Jurkat, Clone E6-1 (cell line): ENCODE measurements at regions not wholly inside any gene's neighbourhood (a gene's known extent, or its start where the extent isn't known, plus 50 kb on each side); places are given as distances from the start of the nearest gene placed in this dataset.
"Not testable (repeated sequence)": the region's sequence is repeated elsewhere in the genome, so short reads cannot be mapped to it uniquely, and the experiment has no call there.

Source experiments
- DNase-seq: peaks from one replicate; pipeline ENCODE4 v3.0.0-alpha.2; 2011; ENCODE audit warnings: low read depth, low spot score
- H3K4me3 ChIP-seq: 2 replicates; pipeline ENCODE4 v1.5.1; 2011; ENCODE audit warnings: mild to moderate bottlenecking, low read length, control low read depth, moderate library complexity

DNA sequence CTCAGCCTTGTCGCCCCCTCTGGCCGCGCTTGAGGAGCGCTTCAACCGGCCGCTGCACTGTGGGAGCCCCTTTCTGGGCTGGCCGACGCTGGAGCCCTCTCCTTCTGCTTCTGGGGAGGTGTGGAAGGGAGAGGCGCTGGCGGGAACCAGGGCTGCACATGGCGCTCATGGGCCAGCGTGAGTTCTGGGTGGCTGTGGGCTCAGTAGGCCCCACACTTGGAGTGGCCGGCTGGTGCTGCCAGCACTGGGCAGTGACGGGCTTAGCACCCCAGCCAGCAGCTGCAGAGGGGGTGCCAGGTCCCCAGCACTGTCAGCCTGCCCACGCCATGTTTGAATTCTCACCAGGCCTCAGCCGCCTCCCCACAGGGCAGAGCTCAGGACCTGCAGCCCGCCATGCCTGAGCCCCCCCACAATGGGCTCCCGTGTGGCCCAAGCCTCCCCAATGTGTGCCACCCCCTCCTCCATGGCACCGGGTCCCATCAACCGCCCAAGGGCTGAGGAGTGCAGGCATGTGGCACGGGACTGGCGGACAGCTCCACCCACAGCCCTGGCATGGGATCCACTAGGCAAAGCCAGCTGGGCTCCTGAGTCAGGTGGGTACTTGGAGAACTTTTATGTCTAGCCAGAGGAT, 615.2 kb downstream of the TRIML1 start:
- no peak overlapping the region for H3K4me3 ChIP-seq
- no peak for DNase-seq

DNA sequence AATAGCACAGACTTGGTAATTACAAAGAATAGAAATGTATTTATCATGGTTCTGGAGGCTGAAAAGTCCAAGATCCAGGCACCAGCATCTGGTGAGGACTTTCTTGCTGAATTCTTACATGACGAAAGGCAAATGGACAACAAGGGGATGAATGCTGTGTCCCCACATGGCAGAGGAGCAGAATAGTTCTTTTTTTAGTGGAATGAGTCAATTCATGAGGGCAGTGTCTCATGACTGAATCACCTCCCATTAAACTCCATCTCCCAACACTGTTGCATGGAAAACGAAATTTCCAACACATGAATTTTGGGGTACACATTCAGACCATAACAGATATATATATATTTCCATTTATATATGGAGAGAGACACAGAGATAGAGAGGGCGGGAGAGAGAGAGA, 628.3 kb downstream of the TRIML1 start:
- no peak overlapping the region for H3K4me3 ChIP-seq
- no peak for DNase-seq

DNA sequence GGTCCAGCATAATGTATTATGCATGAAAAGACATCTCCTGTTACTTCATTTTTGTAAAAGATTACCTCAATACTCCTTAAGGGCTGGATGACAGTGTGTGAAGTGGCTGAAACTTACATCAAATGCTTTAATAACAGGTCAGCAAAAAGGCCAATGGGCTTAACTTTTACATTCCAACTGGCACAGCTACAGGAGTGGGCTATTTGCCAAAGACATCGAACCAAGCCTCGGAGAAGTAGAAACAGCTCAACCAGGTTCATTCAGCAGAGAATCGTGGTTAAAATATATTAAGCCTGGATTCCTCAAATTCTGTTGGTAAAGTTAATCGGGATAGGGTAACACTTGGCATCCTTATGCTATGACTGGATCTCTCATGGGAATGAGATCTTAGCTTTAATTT, 639.7 kb downstream of the TRIML1 start:
- no peak overlapping the region for H3K4me3 ChIP-seq
- no peak for DNase-seq

DNA sequence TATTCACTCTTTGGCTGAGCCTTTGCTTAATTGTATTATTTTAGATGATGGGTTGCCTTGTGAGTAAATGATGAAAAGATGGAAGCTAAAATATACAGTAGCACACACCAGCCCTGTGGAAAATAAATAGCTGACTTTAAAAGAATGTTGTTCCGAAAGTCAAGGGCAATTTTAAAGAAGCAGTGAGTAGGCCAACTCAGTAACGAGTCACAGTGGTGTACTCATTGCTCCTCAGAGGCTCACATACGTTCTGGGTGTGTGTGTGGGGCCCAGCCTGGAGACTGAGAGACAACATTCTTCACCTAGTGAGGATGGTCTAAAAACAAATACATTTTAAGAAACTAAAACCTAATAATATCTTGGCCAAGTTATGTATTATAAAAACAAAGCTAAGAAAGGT, 640.3 kb downstream of the TRIML1 start:
- no peak overlapping the region for H3K4me3 ChIP-seq

DNA sequence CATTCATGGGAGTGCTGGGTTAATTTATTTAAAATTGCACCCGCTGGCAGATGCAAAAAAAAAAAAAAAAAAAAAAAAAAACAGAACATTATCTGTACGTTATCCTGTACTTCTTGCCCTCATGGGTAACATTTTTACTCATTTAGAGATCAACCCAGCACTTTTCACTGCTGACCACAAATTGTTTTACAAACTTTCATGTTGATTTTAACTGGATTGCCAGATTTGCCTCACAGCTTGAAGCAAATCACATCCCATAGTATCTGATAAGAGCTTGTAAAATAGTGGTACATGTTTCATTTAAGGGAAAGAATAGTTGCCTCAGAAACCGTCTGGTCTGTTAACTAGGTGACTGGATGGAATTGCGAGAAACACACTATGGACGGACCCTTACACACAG, 640.8 kb downstream of the TRIML1 start:
- DNase-seq, result no peak
- H3K4me3 ChIP-seq, result no peak overlapping the region

More for the DNA sequence above, 640.3 kb downstream of the TRIML1 start:
- DNase-seq, result no peak

DNA sequence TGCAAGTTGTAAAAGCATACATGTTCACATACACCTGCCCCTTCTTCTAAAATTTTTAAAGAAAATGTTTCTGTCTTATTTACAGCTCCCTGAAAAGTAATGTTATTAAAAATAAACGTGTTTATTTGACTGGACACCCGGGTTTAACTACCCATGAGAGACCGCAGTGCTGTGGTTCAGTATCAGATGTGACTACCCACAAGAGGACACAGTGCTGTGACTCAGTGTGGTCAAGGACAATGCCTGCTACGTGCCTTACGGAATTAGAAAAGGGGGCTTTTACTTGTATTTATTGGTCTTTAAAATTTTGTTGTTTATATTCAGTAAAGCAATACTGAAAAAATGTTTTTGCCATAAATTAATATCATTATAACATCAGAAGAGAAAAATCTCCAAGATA, 641.4 kb downstream of the TRIML1 start:
- H3K4me3 ChIP-seq, result no peak overlapping the region
- DNase-seq, result no peak

DNA sequence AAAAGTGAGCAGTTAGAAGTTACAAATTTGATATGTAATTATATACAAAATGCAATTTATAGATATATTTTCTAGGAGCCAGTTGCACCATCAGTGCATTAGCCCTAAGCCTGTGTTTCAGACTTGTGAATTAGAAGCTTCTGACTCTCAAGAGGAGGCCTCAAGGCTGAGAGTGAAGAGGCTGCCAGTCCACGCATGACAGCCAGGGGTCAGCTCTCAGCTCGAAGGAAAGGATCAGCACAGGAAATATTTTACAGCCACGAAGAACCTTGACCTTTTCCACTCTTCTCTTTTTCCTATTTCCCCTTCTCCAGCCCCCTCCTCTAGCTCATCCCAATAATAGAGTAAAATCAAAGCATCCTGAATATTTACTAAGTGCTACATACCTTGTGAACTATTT, 642.4 kb downstream of the TRIML1 start:
- no peak overlapping the region for H3K4me3 ChIP-seq
- DNase-seq, result no peak

DNA sequence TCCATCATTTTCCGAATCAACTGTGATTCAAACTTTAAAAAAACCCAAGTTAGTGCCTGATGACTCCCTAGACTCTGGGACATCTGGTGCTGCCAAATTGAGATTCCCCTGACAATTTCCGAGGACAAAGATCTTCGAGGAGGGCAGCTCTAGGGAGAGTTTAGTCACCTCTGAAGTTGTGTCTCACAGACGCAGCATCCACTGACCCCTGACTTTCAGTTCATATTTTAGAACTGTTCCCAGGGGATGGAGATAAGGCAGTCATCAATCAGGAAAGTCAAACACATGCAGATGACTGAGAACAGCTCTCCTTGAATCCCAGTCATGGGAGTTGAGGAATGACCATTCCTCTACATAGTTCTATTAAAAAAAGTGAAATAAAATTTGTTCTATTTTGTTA, 643.9 kb downstream of the TRIML1 start:
- no peak for DNase-seq
- no peak overlapping the region for H3K4me3 ChIP-seq

DNA sequence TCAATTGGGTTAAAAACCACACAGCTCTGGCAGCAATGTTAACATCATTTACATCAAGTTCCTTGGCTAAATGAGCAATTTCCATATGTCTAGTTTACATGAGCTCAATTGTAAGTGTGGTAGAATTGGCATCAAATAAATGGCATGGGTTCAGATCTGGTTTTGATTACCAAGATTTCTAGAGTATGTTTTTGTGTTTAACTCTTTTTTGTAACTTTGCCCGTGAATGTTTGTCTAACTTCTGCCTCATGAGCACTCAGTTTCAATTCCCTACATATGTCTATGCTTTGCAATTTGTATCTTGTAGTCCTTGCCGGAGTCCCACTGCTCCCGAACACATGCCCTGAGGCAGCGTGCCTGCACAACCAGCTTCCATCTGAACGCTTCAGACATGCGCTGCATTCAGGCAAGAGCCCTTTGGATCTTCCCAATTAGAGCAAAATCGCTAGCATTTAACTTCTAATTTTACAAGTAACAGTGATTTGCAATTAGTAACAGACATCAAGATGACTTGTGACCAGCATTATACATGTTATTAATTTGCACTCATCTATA, 644.4 kb downstream of the TRIML1 start:
- H3K4me3 ChIP-seq, result no peak overlapping the region
- no peak for DNase-seq

DNA sequence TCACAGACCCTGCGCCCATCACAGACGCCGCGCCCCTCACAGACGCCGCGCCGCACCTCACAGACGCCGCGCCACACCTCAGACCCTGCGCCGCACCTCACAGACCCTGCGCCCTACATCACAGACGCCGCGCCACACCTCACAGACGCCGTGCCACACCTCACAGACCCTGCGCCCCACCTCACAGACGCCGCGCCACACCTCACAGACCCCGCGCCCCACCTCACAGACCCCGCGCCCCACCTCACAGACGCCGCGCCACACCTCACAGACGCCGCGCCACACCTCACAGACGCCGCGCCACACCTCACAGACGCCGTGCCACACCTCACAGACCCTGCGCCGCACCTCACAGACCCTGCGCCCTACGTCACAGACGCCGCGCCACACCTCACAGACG, 657.4 kb downstream of the TRIML1 start:
- not testable (repeated sequence) for DNase-seq, H3K4me3 ChIP-seq

DNA sequence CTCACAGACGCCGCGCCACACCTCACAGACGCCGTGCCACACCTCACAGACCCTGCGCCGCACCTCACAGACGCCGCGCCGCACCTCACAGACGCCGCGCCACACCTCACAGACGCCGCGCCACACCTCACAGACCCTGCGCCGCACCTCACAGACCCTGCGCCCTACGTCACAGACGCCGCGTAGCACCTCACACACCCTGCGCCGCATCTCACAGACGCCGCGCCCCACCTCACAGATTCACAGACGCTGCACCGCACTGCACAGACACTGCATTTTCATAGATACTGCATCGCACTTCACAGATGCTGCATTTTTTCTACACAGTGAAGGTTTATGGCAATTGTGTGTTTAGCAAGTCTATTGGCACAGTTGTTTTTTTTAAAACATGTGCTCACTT, 657.8 kb downstream of the TRIML1 start:
- not testable (repeated sequence) for DNase-seq, H3K4me3 ChIP-seq

DNA sequence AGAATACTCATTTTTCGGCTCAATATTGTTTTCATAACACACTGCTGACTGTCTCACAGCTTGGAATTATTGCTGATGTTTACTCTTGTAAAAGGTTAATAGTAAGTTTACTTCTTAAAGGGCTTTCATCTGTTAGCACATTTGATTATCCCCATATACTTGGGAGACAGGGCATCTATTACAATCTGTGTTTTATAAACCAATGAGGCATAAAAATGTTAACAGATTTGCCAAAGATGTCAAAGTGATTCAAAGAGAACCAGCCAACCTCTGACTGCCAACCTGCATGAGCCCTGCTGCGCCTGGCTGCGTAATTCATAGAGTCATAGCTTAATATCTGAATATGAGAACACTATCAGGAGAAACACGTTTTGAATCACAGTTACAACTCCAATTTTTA, 665.6 kb downstream of the TRIML1 start:
- no peak for DNase-seq
- H3K4me3 ChIP-seq, result no peak overlapping the region

DNA sequence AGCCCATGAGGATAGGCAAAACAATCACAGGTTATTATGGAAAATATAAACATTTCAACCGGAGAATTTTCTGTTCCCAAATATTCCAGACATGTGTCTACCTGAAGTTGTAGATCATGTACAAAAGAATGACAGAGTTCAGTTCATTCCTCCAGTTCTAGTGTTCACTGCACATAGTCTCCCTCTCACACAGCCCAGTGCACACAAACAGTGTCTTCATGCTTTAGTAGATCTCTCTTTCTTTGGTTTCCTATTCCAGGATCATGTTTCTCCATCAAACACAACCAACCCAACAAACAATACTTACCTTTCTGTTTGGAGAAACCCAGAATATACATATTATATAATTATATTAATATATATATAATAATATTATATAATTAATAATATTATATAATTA, 671.9 kb downstream of the TRIML1 start:
- DNase-seq, result no peak
- H3K4me3 ChIP-seq, result no peak overlapping the region

DNA sequence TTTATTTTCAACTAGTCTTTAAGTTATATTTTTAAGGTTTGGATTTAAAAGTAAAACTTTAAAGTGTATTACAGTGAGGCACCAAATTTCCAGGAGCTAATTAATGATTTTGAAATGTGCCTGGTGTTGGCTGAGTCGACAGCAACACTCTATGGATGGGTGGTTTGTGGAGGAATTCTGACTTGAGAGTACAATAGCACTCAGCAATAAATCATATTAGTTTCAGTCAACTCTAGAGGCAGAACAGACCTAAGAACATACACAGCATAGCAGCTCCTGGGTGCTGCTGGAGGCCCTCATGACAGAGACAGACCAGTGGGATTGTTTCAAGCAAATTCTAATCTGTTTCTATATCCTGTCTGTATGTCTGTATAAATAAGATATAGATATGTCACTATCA, 673.4 kb downstream of the TRIML1 start:
- no peak for DNase-seq
- no peak overlapping the region for H3K4me3 ChIP-seq

DNA sequence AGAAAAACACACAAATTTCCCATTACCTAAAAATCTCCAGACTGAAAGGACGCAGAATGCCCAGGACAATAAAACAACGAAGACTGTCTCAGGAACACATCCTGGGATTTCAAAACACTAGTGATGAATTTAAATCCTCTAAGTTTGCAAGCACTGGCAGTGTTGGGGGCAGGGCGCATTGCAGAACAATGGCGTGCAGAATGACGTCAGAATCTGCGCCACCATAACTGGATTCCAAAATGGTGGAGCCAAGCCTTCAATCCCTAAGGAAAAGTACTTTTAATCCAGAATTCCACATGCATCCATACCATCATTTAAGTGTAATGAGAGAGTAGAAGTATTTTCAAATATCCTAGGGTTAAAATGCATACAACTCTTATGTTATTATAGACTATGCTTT, 679.1 kb downstream of the TRIML1 start:
- no peak overlapping the region for H3K4me3 ChIP-seq

DNA sequence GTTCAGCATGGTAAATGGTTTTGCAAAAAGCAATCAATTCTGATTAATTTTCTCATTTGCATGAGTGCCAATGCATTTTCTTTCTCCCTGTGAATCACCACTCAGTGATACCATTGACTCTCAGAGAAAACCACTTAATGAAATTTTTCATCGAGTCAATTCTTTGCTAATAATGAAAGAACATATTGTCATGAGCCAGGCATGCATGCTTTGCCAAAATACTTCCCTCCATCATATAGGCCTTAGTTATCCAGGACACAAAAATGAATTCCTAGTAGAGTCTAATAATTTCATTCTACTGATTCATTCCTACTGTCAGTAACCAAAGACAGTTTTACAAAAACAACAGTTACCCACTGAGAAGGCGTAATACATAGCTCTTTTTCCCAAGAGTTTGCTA, 680.0 kb downstream of the TRIML1 start:
- H3K4me3 ChIP-seq, result no peak overlapping the region
- no peak for DNase-seq

More for the DNA sequence above, 679.1 kb downstream of the TRIML1 start:
- no peak for DNase-seq

DNA sequence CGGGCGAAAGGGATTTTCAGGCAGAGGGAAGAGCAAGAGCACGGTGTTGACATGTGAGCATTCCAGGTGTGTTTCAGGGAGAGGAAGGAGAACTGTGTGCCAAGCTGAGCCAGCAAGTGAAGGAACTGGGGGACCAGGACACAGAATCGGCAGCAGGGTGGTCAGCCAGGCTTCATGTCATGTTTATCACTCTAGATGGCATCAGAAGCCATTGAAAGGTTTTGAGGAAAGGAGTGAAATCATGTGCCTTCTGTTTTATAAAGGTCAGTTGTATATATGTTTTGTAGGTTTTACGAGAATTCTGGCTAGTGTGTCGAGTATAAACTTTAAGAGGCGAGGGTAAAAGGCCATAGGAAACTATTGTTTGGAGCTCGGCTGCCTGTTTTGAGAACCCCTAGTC, 682.3 kb downstream of the TRIML1 start:
- DNase-seq, result no peak
- H3K4me3 ChIP-seq, result no peak overlapping the region

DNA sequence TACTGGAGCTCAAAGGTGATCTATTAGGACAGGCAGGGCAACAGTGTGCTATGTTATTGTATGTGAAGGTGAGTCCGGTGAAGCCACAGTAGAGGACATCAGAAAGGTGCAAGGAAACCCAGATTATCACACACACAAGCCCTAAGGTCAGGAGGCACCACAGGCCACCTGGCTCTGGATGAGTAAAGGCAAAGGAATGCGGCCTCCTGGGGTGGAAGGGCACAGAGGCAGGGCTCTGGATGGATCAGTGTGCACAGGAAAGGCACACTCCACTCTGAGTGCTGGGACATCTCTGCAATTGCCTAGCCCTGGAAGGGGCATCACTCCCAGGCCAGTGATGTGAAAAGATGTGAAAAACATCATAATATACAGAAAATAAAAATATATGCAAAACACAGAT, 683.5 kb downstream of the TRIML1 start:
- no peak for DNase-seq
- H3K4me3 ChIP-seq, result no peak overlapping the region

DNA sequence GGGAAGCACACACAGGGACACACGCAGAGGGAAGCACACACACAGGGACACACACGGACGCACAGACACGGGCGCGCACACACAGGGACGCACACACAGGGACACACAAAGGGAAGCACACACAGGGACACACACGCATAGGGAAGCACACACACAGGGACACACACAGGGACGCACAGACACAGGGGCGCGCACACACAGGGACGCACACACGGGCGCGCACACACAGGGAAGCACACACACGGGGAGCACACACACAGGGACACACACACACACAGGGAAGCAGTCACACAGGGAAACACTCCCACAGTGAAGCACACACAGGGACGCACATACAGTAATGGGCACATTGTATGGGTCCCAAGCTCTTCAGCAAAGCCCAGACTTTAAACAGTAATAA, 685.3 kb downstream of the TRIML1 start:
- DNase-seq, result no peak

DNA sequence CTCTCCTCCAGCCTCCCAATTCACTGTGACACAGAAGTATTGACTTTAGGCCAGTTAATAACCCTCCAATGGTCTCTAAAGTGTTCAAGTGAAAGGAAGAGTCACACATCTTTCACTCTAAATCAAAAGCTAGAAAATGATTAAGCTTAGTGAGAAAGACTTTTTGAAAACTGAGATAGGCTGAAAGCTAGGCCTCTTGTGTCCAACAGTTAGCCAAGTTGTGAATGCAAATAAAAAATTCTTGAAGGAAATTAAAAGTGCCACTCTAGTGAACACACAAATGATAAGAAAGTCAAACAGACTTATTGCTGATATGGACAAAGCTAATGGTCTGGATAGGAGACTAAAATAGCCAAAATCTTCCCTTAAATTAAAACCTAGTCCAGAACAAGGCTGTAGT, 687.2 kb downstream of the TRIML1 start:
- H3K4me3 ChIP-seq, result no peak overlapping the region
- no peak for DNase-seq

More for the DNA sequence above, 685.3 kb downstream of the TRIML1 start:
- H3K4me3 ChIP-seq, result no peak overlapping the region

DNA sequence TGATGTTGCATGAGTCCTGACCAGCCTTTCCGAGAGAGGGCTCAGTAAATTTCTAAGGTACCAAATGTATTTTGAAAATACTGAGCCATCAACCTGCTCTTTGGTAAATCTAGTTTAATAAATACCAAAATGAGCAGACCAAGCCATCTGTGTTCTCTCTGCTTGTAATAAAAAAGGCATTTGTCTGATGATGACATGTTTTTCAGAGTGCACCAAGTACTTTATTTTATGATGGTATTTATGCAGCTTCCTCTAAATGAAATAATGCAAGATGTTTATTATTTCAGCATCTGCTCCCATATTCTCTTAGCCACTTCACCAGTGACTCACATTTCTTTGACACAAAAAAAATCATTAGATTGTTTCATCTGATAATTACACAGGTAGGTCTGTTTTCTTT, 700.5 kb downstream of the TRIML1 start:
- no peak for DNase-seq
- H3K4me3 ChIP-seq, result no peak overlapping the region
